ENCODE measurements at regions not wholly inside any gene's neighbourhood (a gene's known extent, or its start where the extent isn't known, plus 50 kb on each side); places are given as distances from the start of the nearest gene placed in this dataset.
"Not testable (repeated sequence)": the region's sequence is repeated elsewhere in the genome, so short reads cannot be mapped to it uniquely, and the experiment has no call there.

DNA sequence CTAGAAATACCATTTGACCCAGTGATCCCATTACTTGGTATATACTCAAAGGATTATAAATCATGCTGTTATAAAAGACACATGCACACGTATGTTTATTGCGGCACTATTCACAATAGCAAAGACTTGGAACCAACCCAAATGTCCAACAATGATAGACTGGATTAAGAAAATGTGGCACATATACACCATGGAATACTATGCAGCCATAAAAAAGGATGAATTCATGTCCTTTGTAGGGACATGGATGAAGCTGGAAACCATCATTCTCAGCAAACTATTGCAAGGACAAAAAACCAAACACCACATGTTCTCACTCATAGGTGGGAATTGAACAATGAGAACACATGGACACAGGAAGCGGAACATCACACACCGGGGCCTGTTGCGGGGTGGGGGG lies 131.5 kb downstream of the ZFAND4 start:
- H3K27ac Mint-ChIP-seq, ATAC-seq, H3K9me3 Mint-ChIP-seq, H3K36me3 Mint-ChIP-seq, H3K4me3 Mint-ChIP-seq, H3K27me3 Mint-ChIP-seq: not testable (repeated sequence)
- H3K4me1 Mint-ChIP-seq, result peaks cover 30% of the 10 kb centered on the region

DNA sequence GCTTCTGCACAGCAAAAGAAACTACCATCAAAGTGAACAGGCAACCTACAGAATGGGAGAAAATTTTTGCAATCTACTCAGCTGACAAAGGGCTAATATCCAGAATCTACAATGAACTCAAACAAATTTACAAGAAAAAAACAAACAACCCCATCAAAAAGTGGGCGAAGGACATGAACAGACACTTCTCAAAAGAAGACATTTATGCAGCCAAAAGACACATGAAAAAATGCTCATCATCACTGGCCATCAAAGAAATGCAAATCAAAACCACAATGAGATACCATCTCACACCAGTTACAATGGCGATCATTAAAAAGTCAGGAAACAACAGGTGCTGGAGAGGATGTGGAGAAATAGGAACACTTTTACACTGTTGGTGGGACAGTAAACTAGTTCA lies 132.0 kb downstream of the ZFAND4 start:
- not testable (repeated sequence) for H3K9me3 Mint-ChIP-seq, H3K27ac Mint-ChIP-seq, H3K27me3 Mint-ChIP-seq, H3K4me3 Mint-ChIP-seq, ATAC-seq, H3K36me3 Mint-ChIP-seq
- peaks cover 30% of the 10 kb centered on the region for H3K4me1 Mint-ChIP-seq

DNA sequence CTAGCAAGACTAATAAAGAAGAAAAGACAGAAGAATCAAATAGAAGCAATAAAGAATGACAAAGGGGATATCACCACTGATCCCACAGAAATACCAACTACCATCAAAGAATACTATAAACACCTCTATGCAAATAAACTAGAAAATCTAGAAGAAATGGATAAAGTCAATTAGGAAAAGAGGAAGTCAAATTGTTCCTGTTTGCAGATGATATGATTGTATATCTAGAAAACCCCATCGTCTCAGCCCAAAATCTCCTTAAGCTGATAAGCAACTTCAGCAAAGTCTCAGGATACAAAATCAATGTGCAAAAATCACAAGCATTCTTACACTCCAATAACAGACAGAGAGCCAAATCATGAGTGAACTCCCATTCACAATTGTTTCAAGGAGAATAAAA lies 133.0 kb downstream of the ZFAND4 start:
- H3K9me3 Mint-ChIP-seq, H3K27me3 Mint-ChIP-seq, ATAC-seq, H3K4me3 Mint-ChIP-seq, H3K36me3 Mint-ChIP-seq: not testable (repeated sequence)
- Mint-ChIP-seq H3K27ac (peak overlapping the region; percentile 29), H3K4me1 (peaks cover 22% of the 10 kb centered on the region)

DNA sequence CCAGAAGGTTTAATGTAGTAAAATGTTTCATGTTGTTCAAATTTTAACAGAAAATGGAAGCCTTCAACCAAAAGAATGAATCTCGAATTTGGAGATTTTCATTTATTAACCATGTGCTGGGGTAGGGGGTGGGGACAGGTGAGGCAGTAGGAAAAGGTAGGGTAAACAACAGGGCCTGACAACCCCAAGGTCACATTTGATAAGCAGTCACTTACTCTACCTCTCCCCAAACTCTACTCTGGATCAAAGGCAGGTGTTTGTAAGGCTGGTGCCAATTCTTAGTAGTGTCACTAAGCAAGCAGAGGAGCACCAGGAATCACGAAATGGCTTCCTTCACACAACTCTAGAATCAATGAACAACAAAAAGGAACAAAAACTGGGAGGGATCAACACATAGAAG lies 138.0 kb downstream of the ZFAND4 start:
- peaks cover 33% of the 10 kb centered on the region for H3K4me1 Mint-ChIP-seq
- H3K36me3 Mint-ChIP-seq, result peaks cover 32% of the 10 kb centered on the region
- H3K4me3 Mint-ChIP-seq, result no peak overlapping the region
- no peaks in the 10 kb centered on the region for H3K27me3 Mint-ChIP-seq
- peaks cover 3% of the 10 kb centered on the region for H3K9me3 Mint-ChIP-seq
- no peak overlapping the region for H3K27ac Mint-ChIP-seq
- no peak for ATAC-seq

DNA sequence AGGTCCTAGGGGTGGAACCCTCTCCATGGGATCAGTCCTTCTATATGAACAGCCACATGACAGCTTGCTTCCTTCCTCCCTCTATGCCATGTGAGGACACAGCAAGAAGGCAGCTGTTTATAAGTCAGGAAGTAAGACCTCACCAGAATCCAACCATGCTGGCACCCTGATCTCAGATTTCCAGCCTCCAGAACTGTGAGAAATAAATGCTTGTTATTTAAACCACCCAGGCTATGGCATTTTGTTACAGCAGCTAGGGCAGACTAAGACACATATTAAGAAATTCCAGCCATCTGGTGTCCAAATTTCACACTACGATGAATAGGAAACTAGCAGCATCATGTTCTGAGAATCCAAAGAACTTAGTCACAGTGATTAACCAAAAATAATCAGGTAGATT lies 140.1 kb downstream of the ZFAND4 start:
- Mint-ChIP-seq H3K4me1 (peaks cover 39% of the 10 kb centered on the region), H3K27ac (peak overlapping the region; percentile 37), H3K27me3 (no peaks in the 10 kb centered on the region), H3K4me3 (no peak overlapping the region), H3K9me3 (peaks cover under 1% of the 10 kb centered on the region), H3K36me3 (peaks cover 53% of the 10 kb centered on the region)
- ATAC-seq, result no peak

DNA sequence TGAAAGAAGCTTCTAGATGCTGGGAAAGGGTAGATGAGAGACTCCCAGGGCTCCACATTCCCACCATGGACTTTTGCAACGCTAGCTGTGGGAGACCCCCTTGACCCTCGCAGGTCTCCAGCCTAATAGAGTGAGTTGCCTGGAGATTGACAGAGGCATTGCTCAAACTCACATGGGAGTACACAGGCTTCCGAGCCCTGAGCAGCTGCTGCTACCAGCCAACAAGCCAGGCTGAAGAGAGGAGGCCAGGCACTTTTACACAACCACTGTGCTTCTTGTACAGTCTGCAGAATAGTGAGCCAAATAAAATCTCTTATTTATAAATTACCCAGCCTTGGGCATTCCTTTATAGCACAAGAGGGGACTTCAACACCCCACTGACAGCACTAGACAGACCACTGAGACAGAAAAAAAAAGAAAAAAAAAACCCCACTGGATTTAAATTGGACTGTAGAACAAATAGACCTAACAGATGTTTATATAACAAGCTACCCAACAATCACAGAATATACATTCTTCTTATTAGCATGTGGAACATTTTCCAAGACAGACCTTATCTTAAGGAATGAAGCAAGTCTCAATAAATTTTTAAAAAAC lies 146.2 kb downstream of the ZFAND4 start:
- no peaks in the 10 kb centered on the region for H3K27me3 Mint-ChIP-seq
- H3K4me3 Mint-ChIP-seq, result no peak overlapping the region
- peaks cover 56% of the 10 kb centered on the region for H3K4me1 Mint-ChIP-seq
- peaks cover 62% of the 10 kb centered on the region for H3K36me3 Mint-ChIP-seq
- no peak for ATAC-seq
- no peaks in the 10 kb centered on the region for H3K9me3 Mint-ChIP-seq
- H3K27ac Mint-ChIP-seq, result no peak overlapping the region

DNA sequence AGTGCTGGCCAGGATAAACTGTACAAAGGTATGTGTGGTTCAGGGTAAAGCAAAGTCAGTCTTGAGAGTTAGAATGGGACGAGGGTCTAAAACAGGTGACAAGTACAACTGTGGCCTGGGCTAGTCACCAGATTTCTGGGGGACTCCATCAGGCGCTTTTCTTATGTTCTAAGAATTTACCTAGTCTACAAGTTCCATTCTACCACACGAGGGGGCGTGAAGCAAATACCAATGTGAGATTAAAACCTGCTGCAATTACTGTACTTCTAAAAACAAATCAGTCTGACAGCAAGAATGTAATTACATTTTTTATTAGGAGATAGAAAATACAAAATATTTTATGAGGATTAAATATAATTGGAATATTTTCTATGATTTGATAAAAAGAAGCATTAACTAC lies 146.5 kb downstream of the ALOX5 start:
- Mint-ChIP-seq H3K4me1 (peaks cover 16% of the 10 kb centered on the region), H3K9me3 (no peaks in the 10 kb centered on the region), H3K27me3 (no peaks in the 10 kb centered on the region), H3K27ac (no peak overlapping the region), H3K36me3 (peaks cover 15% of the 10 kb centered on the region), H3K4me3 (no peak overlapping the region)
- ATAC-seq, result no peak

DNA sequence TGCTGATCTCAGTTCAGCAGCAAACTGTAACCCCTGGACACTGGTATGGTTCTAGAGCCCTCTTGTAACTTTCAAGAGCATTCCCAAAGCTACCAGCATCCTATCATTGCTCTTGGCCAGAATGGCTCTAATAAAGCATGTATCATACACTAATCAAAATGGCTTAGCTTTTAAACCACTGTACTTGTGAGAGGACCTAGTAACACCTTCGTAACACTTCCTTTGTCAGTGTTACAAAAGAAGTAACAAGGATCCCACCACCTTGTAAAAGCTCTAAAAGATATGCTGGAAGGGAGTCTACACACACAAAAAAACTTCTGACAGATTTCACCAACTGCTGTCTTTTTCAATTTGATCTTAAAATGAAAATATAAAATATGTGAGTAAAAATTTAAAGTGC lies 144.7 kb downstream of the ALOX5 start:
- H3K27me3 Mint-ChIP-seq, result no peaks in the 10 kb centered on the region

DNA sequence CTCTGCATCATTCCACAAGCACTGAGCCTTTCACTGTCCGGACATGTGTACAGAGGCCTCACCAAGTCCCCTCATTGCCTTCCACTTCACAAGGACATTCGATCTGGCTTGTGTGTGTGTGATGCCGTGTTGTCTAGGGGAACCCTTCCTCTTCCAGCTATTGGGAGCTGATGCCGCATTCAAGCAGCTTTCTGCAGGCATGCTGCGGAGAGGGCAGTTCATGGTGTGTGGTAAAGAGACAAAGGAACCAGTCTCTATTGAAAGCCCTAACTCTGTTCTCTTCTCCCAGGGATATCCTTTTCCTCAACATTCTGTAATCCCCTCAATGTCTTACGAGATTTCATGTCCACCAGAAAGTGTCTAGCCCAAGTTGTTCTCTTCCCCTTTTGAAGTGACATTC lies 141.6 kb downstream of the ALOX5 start:
- H3K27me3 Mint-ChIP-seq, result no peaks in the 10 kb centered on the region
- peaks cover 13% of the 10 kb centered on the region for H3K4me1 Mint-ChIP-seq
- no peak overlapping the region for H3K4me3 Mint-ChIP-seq
- no peak overlapping the region for H3K27ac Mint-ChIP-seq
- no peaks in the 10 kb centered on the region for H3K9me3 Mint-ChIP-seq
- H3K36me3 Mint-ChIP-seq, result peaks cover 8% of the 10 kb centered on the region
- ATAC-seq, result no peak

More for the DNA sequence above, 144.7 kb downstream of the ALOX5 start:
- H3K9me3 Mint-ChIP-seq, result no peaks in the 10 kb centered on the region
- no peak for ATAC-seq
- no peak overlapping the region for H3K4me3 Mint-ChIP-seq
- peaks cover 13% of the 10 kb centered on the region for H3K4me1 Mint-ChIP-seq
- peaks cover 8% of the 10 kb centered on the region for H3K36me3 Mint-ChIP-seq
- no peak overlapping the region for H3K27ac Mint-ChIP-seq

DNA sequence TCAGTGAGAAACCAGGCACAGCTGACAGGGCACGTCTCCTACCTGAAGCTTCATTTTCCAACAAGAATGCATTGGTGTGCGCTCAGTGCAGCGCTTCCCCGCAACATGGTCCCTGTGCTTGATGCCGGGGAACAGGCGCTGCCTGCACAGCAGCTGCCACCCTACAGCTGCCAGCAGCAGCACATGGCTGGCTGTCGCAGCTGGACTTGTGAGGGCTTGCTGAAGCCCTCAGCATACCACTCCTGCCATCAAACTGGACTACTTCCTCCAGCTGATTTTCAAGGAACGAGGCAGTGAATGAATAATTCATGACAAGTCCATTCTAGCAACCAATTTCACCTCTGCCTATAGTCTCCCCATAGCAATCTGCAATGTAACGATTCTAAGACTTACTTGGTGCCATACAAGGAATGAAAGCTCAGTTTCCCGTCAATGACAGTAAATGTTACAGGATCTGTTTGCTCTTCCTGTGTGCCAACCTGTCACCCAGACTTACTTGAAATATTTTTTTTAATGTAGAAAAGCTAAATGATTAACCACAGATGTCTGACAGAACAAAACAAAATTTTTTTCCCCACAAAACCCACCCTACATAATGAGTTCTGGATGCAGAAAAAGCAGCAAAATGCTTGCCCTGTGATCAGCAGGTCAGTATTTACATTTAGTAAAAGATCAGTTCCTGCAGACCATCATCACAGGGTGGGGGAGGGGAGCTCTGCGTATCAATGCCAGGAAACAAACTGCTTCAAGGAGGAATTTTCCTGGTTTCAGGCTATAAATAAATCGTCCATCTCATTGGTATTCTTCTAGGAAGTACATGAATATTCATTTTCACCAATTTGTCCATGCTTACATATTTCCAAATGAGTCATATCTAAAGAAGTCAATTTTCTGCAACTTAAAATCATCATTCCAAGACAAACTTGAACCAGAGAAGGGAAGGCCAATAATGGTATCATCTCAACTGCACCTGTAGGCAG lies 140.6 kb downstream of the ALOX5 start:
- Mint-ChIP-seq H3K36me3 (peaks cover 8% of the 10 kb centered on the region), H3K9me3 (no peaks in the 10 kb centered on the region), H3K27me3 (no peaks in the 10 kb centered on the region), H3K27ac (no peak overlapping the region), H3K4me1 (peaks cover 17% of the 10 kb centered on the region), H3K4me3 (no peak overlapping the region)
- ATAC-seq, result no peak

DNA sequence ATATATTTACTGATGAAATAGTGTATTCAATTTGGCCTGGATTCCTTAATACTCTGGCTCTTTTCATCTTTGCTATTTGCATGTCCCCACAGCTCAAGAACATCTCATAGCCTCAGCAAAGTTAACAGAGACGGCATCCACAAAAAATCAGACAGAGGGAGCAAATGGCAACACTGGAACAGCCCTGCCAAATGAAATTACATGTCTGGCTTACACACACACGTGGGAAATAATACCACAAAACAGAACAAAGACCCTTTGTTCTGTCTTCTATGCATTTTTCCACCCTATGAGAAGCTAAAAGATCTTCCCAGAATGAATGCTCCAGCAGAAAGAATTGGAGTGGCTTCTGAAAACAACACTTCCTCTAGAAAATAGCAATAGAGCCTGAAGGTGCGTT lies 139.5 kb downstream of the ALOX5 start:
- Mint-ChIP-seq H3K4me1 (peaks cover 19% of the 10 kb centered on the region), H3K4me3 (no peak overlapping the region), H3K36me3 (peaks cover 8% of the 10 kb centered on the region), H3K9me3 (no peaks in the 10 kb centered on the region), H3K27ac (no peak overlapping the region), H3K27me3 (no peaks in the 10 kb centered on the region)
- ATAC-seq, result no peak

DNA sequence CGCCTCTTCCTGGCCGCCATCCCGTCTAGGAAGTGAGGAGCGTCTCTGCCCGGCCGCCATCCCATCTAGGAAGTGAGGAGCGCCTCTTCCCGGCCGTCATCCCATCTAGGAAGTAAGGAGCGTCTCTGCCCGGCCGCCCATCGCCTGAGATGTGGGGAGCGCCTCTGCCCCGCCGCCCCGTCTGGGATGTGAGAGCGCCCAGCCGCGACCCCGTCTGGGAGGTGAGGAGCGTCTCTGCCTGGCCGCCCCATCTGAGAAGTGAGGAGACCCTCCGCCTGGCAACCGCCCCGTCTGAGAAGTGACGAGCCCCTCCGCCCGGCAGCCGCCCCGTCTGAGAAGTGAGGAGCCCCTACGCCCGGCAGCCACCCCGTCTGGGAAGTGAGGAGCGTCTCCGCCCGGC lies 137.9 kb downstream of the ALOX5 start:
- H3K4me1 Mint-ChIP-seq, result peaks cover 19% of the 10 kb centered on the region
- not testable (repeated sequence) for H3K27ac Mint-ChIP-seq

DNA sequence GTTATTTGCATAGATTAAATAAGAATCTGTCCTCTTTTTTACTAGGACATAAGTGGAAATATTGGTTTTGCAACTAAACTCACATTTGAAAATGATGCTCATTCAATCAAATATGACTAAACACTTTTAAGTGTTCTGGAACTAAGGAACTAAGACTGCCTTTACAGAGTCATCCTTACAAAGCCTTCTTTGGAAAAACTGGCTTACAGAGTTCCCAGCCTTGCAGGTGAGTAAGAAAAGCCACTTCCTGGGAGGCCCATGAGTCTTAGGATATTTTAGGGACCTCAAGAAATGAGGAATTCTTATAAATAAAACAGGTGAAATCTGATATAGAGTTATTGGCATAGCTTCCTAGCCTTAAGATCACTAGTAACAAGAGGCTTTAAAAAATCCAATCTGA lies 135.5 kb downstream of the ALOX5 start:
- no peak for ATAC-seq
- Mint-ChIP-seq H3K4me1 (peaks cover 15% of the 10 kb centered on the region), H3K4me3 (no peak overlapping the region), H3K9me3 (no peaks in the 10 kb centered on the region), H3K27ac (no peak overlapping the region), H3K36me3 (no peaks in the 10 kb centered on the region), H3K27me3 (no peaks in the 10 kb centered on the region)

More for the DNA sequence above, 137.9 kb downstream of the ALOX5 start:
- H3K36me3 Mint-ChIP-seq, H3K9me3 Mint-ChIP-seq, H3K27me3 Mint-ChIP-seq, ATAC-seq, H3K4me3 Mint-ChIP-seq: not testable (repeated sequence)

DNA sequence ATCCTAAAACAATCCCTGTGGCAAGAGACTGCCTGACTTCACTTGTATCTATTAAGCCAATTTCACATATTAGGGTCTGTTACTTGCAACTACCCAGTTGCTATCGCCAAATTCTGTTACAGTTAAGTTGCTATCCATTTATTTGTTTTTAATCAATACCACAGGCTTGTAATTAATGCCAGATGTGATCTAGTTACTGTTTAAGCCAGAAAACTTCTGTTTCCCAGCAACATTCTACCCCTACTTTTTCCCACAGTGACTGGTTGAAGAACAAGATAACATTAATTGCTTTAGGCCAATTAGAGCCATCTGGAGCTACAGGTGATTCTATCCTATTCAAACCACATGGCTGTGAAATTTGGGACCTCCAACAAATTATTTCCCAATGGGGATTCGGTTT lies 131.3 kb downstream of the ALOX5 start:
- ATAC-seq, result no peak
- peaks cover 27% of the 10 kb centered on the region for H3K4me1 Mint-ChIP-seq
- H3K9me3 Mint-ChIP-seq, result no peaks in the 10 kb centered on the region
- no peak overlapping the region for H3K27ac Mint-ChIP-seq
- H3K4me3 Mint-ChIP-seq, result no peak overlapping the region
- H3K36me3 Mint-ChIP-seq, result peaks cover 10% of the 10 kb centered on the region
- no peaks in the 10 kb centered on the region for H3K27me3 Mint-ChIP-seq

DNA sequence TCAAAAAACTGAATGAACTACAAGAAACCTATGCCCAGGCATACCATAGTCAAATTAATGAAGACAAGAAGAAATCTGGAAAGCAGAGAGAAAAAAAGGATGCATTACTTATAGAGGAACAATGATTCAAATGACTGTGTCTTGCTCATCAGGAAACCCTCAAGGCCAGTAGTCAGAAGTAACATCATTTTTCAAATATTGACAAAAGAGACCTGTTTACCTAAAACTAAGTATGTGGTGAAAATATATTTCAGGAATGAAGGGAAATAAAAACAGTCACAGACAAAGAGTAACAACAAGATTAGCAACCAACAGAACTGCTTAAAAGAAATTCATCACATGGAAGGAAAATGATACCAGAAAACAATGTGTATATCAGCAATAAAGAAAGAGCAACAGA lies 128.4 kb downstream of the ALOX5 start:
- ATAC-seq, result no peak
- Mint-ChIP-seq H3K4me3 (no peak overlapping the region), H3K27ac (no peak overlapping the region), H3K4me1 (peaks cover 29% of the 10 kb centered on the region), H3K27me3 (no peaks in the 10 kb centered on the region), H3K9me3 (no peaks in the 10 kb centered on the region), H3K36me3 (peaks cover 22% of the 10 kb centered on the region)

DNA sequence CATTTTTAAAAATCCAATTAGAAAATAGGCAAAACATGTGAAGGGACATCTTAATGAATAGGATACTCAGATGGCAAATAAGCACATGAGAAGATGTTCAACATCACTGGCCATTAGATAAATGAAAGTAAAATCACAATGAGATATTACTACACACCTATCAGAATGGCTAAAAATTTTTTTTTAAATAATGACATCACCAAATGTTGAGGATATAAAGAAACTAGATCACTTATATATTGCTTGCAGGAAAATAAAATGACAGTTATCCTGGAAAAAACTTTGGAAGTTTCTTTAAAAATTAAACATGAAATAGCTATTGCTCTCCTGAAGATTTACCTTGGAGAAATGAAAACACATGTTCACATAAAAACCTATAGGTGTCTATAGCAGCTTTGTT lies 127.8 kb downstream of the ALOX5 start:
- no peak for ATAC-seq
- peaks cover 29% of the 10 kb centered on the region for H3K36me3 Mint-ChIP-seq
- peaks cover 35% of the 10 kb centered on the region for H3K4me1 Mint-ChIP-seq
- no peak overlapping the region for H3K4me3 Mint-ChIP-seq
- H3K27me3 Mint-ChIP-seq, result no peaks in the 10 kb centered on the region
- H3K9me3 Mint-ChIP-seq, result peaks cover 5% of the 10 kb centered on the region
- H3K27ac Mint-ChIP-seq, result no peak overlapping the region
